Stimulated activated CD4-positive, alpha-beta T cell treated with anti-CD3 and anti-CD28 coated beads, Interleukin-4, amount 100 ng/mL, for 48 hours (primary cell): ENCODE measurements at regions not wholly inside any gene's neighbourhood (a gene's known extent, or its start where the extent isn't known, plus 50 kb on each side); places are given as distances from the start of the nearest gene placed in this dataset.

Experiments
- DNase-seq, 2 donors: peaks; one replicate each; pipeline ENCODE4 v3.0.0-alpha.2; 2020; ENCODE audit warnings: low read depth in 2 of 2

GRCh38 chr16:7185165-7185564, 147.5 kb upstream of the RBFOX1 start:
- no peak for DNase-seq

- no peak for DNase-seq
These were observed 148.9 kb upstream of the RBFOX1 start for GRCh38 chr16:7183768-7184167.

GRCh38 chr16:7182510-7183109, 150.0 kb upstream of the RBFOX1 start:
- DNase-seq: no peak

GRCh38 chr16:7177875-7178274, 154.8 kb upstream of the RBFOX1 start:
- no peak for DNase-seq

GRCh38 chr16:7171151-7171550, 161.5 kb upstream of the RBFOX1 start:
- DNase-seq: no peak

GRCh38 chr16:7167626-7168025, 165.0 kb upstream of the RBFOX1 start:
- DNase-seq: no peak

- DNase-seq: no peak
These were observed 170.8 kb upstream of the RBFOX1 start for GRCh38 chr16:7161891-7162290.

- DNase-seq: no peak
These were observed 172.6 kb upstream of the RBFOX1 start for GRCh38 chr16:7160093-7160492.

GRCh38 chr16:7158481-7158880, 174.2 kb upstream of the RBFOX1 start:
- DNase-seq: no peak

- DNase-seq: no peak
These were observed 182.4 kb upstream of the RBFOX1 start for GRCh38 chr16:7150230-7150629.

- no peak for DNase-seq
These were observed 184.0 kb upstream of the RBFOX1 start for GRCh38 chr16:7148606-7149005.

- DNase-seq: no peak
These were observed 191.7 kb upstream of the RBFOX1 start for GRCh38 chr16:7140899-7141298.

GRCh38 chr16:7137560-7138330, 194.9 kb upstream of the RBFOX1 start:
- no peak for DNase-seq

GRCh38 chr16:7132465-7132864, 200.2 kb upstream of the RBFOX1 start:
- no peak for DNase-seq

- no peak for DNase-seq
These were observed 207.9 kb upstream of the RBFOX1 start for GRCh38 chr16:7124701-7125100.

- DNase-seq: no peak
These were observed 208.4 kb upstream of the RBFOX1 start for GRCh38 chr16:7124242-7124641.

GRCh38 chr16:7116734-7117133, 215.9 kb upstream of the RBFOX1 start:
- no peak for DNase-seq

- no peak for DNase-seq
These were observed 216.7 kb upstream of the RBFOX1 start for GRCh38 chr16:7115898-7116297.

GRCh38 chr16:7113949-7114348, 218.7 kb upstream of the RBFOX1 start:
- no peak for DNase-seq

GRCh38 chr16:7113395-7113794, 219.2 kb upstream of the RBFOX1 start:
- DNase-seq: no peak

- DNase-seq: no peak
These were observed 221.4 kb upstream of the RBFOX1 start for GRCh38 chr16:7111265-7111664.

- no peak for DNase-seq
These were observed 225.2 kb upstream of the RBFOX1 start for GRCh38 chr16:7107436-7107835.

- DNase-seq: no peak
These were observed 229.6 kb upstream of the RBFOX1 start for GRCh38 chr16:7103056-7103455.

GRCh38 chr16:7101054-7101453, 231.6 kb upstream of the RBFOX1 start:
- no peak for DNase-seq
